H9 (cell line): ENCODE measurements at regions not wholly inside any gene's neighbourhood (a gene's known extent, or its start where the extent isn't known, plus 50 kb on each side); places are given as distances from the start of the nearest gene placed in this dataset.

Experiments
- DNase-seq: peaks from one replicate; pipeline ENCODE4 v3.0.0-alpha.2; 2017
- H2AFZ ChIP-seq: one replicate; pipeline ENCODE4 v1.6.1; 2013; ENCODE audit warnings: mild to moderate bottlenecking, low read length, control low read depth, moderate library complexity
- H2AK5ac ChIP-seq: 2 replicates; pipeline ENCODE4 v1.6.1; 2013; ENCODE audit warnings: low read length, control low read depth, mixed read lengths; ENCODE audit not compliant: insufficient read length
- H2BK120ac ChIP-seq: one replicate; pipeline ENCODE4 v1.6.1; 2013; ENCODE audit warnings: low read depth, mild to moderate bottlenecking, low read length, control low read depth, inconsistent platforms; ENCODE audit not compliant: poor library complexity, severe bottlenecking
- H2BK12ac ChIP-seq: 2 replicates; pipeline ENCODE4 v1.6.1; 2013; ENCODE audit warnings: low read length, control low read depth, mixed read lengths, low read depth; ENCODE audit not compliant: insufficient read length
- H2BK15ac ChIP-seq: 2 replicates; pipeline ENCODE4 v1.6.1; 2013; ENCODE audit warnings: low read depth, low read length, control low read depth
- H2BK20ac ChIP-seq: one replicate; pipeline ENCODE4 v1.6.1; 2013; ENCODE audit warnings: low read depth, mild to moderate bottlenecking, low read length, control low read depth, inconsistent platforms; ENCODE audit not compliant: poor library complexity, severe bottlenecking
- H2BK5ac ChIP-seq: 2 replicates; pipeline ENCODE4 v1.6.1; 2013; ENCODE audit warnings: low read length, control low read depth, mixed read lengths; ENCODE audit not compliant: insufficient read length
- H3K14ac ChIP-seq: 2 replicates; pipeline ENCODE4 v1.6.1; 2013; ENCODE audit warnings: low read length, control low read depth; ENCODE audit not compliant: insufficient read depth
- H3K18ac ChIP-seq: 2 replicates; pipeline ENCODE4 v1.6.1; 2013; ENCODE audit warnings: low read depth, mild to moderate bottlenecking, mixed read lengths, low read length, control low read depth; ENCODE audit not compliant: insufficient read length
- H3K23ac ChIP-seq: 2 replicates; pipeline ENCODE4 v1.6.1; 2013; ENCODE audit warnings: low read length, control low read depth, mixed read lengths, low read depth; ENCODE audit not compliant: insufficient read length
- H3K23me2 ChIP-seq: 2 replicates; pipeline ENCODE4 v1.6.1; 2013; ENCODE audit warnings: low read depth, mild to moderate bottlenecking, mixed read lengths, low read length, control low read depth; ENCODE audit not compliant: insufficient read length, poor library complexity, severe bottlenecking
- H3K27ac ChIP-seq: 2 replicates; pipeline ENCODE4 v1.5.1; 2013; ENCODE audit warnings: low read length, control low read depth, mixed read lengths, low read depth; ENCODE audit not compliant: insufficient read length
- H3K27me3 ChIP-seq: 2 replicates; pipeline ENCODE4 v1.6.1; 2013; ENCODE audit warnings: low read length, control low read depth, inconsistent platforms; ENCODE audit not compliant: insufficient read depth
- H3K4ac ChIP-seq: 2 replicates; pipeline ENCODE4 v1.6.1; 2013; ENCODE audit warnings: low read depth, mild to moderate bottlenecking, control low read depth, inconsistent platforms, low read length, moderate library complexity
- H3K4me1 ChIP-seq: 2 replicates; pipeline ENCODE4 v1.6.1; 2013; ENCODE audit warnings: low read length, control low read depth, inconsistent platforms; ENCODE audit not compliant: insufficient read depth
- H3K4me2 ChIP-seq: 2 replicates; pipeline ENCODE4 v1.6.1; 2013; ENCODE audit warnings: low read length, control low read depth, mixed read lengths; ENCODE audit not compliant: insufficient read length, insufficient read depth
- H3K56ac ChIP-seq: 2 replicates; pipeline ENCODE4 v1.6.1; 2013; ENCODE audit warnings: low read depth, mild to moderate bottlenecking, mixed read lengths, low read length, control low read depth; ENCODE audit not compliant: insufficient read length
- H3K79me1 ChIP-seq: 2 replicates; pipeline ENCODE4 v1.6.1; 2013; ENCODE audit warnings: low read depth, mild to moderate bottlenecking, moderate library complexity, low read length, control low read depth, inconsistent platforms; ENCODE audit not compliant: insufficient read depth, poor library complexity, severe bottlenecking
- H3K79me2 ChIP-seq: 2 replicates; pipeline ENCODE4 v1.6.1; 2013; ENCODE audit warnings: low read length, control low read depth, inconsistent platforms; ENCODE audit not compliant: insufficient read depth
- H3K9ac ChIP-seq: 2 replicates; pipeline ENCODE4 v1.6.1; 2013; ENCODE audit warnings: low read length, control low read depth, mixed read lengths; ENCODE audit not compliant: insufficient read length; ENCODE audit errors: extremely low read depth
- H3K9me3 ChIP-seq: one replicate; pipeline ENCODE4 v1.6.1; 2013; ENCODE audit warnings: low read depth, low read length, inconsistent platforms; ENCODE audit not compliant: control insufficient read depth
- H3T11ph ChIP-seq: one replicate; pipeline ENCODE4 v1.6.1; 2013; ENCODE audit warnings: mild to moderate bottlenecking, low read length, control low read depth, inconsistent platforms
- H4K20me1 ChIP-seq: one replicate; pipeline ENCODE4 v1.6.1; 2013; ENCODE audit not compliant: control insufficient read depth, insufficient read length, insufficient read depth
- H4K5ac ChIP-seq: 2 replicates; pipeline ENCODE4 v1.6.1; 2013; ENCODE audit warnings: low read depth, mild to moderate bottlenecking, mixed read lengths, low read length, control low read depth; ENCODE audit not compliant: insufficient read length
- H4K8ac ChIP-seq: replicated peaks from 2 replicates; pipeline ENCODE4 v1.6.1; 2013; ENCODE audit warnings: low read length, control low read depth, mixed read lengths, low read depth; ENCODE audit not compliant: insufficient read length
- H4K91ac ChIP-seq: 2 replicates; pipeline ENCODE4 v1.6.1; 2013; ENCODE audit warnings: low read depth, mild to moderate bottlenecking, moderate library complexity, mixed read lengths, low read length, control low read depth; ENCODE audit not compliant: insufficient read length
- H3K27ac Mint-ChIP-seq, 3 experiments: 2 replicates in 2 of 3; 3 replicates in 1 of 3; pipeline ENCODE4 v1.8.0; 2020 to 2021; ENCODE audit warnings: mixed read lengths in 3 of 3, mild to moderate bottlenecking in 1 of 3, moderate library complexity in 1 of 3
- H3K27me3 Mint-ChIP-seq: 2 replicates; pipeline ENCODE4 v1.8.0; 2021; ENCODE audit warnings: low read depth, mild to moderate bottlenecking, moderate library complexity, mixed read lengths
- H3K36me3 Mint-ChIP-seq, 3 experiments: 2 replicates in 2 of 3; 3 replicates in 1 of 3; pipeline ENCODE4 v1.8.0; 2020 to 2021; ENCODE audit warnings: low read depth in 3 of 3, mixed read lengths in 3 of 3; ENCODE audit not compliant: insufficient read depth in 1 of 3
- H3K4me1 Mint-ChIP-seq, 2 experiments: 2 replicates each; pipeline ENCODE4 v1.8.0; 2020; ENCODE audit warnings: mixed read lengths in 2 of 2
- H3K4me3 Mint-ChIP-seq, 2 experiments: 2 replicates in 1 of 2; 3 replicates in 1 of 2; pipeline ENCODE4 v1.8.0; 2020 to 2021; ENCODE audit warnings: mild to moderate bottlenecking in 2 of 2, mixed read lengths in 2 of 2, moderate library complexity in 1 of 2
- H3K9me3 Mint-ChIP-seq, 2 experiments: 2 replicates in 1 of 2; 3 replicates in 1 of 2; pipeline ENCODE4 v1.8.0; 2020; ENCODE audit warnings: mild to moderate bottlenecking in 2 of 2, mixed read lengths in 2 of 2, moderate library complexity in 1 of 2
- WGBS: extraction: QIAGEN DNeasy Blood & Tissue Kit; methylation state at CpG from one replicate; pipeline ENCODE4 v1.1.7; 2013; ENCODE audit warnings: missing lambda C conversion rate, low lambda C conversion rate, mixed read lengths; ENCODE audit not compliant: insufficient read length; ENCODE audit errors: extremely low coverage; 5-methylcytosine and 5-hydroxymethylcytosine counted together
- TF ChIP-seq, protein P1 (sequence below): fragments of 200-600 bp; sonication (generic); conservative IDR thresholded peaks from 3 replicates; pipeline ENCODE4 v1.8.0; 2021; ENCODE audit warnings: antibody characterized with exemption, mild to moderate bottlenecking

GRCh38 chr15:93167291-93167690 lies 78.3 kb upstream of the RGMA start:
- no peak overlapping the region for H2BK120ac ChIP-seq
- no peak overlapping the region for H2BK15ac ChIP-seq
- no peaks in the 10 kb centered on the region for H3K4me1 ChIP-seq
- H3K27ac ChIP-seq: no peak overlapping the region
- no peak overlapping the region for H3T11ph ChIP-seq
- Mint-ChIP-seq H3K4me1 (peaks cover 2 to 10% of the 10 kb centered on the region in 2 experiments; a peak in 3 of 4 replicates), H3K4me3 (no peak overlapping the region), H3K9me3 (peaks cover 0 to 8% of the 10 kb centered on the region in 2 experiments; a peak in 1 of 5 replicates), H3K27me3 (peaks cover 14% of the 10 kb centered on the region), H3K27ac (no peak overlapping the region), H3K36me3 (no peaks in the 10 kb centered on the region)
- H4K91ac ChIP-seq: no peak overlapping the region
- H2AK5ac ChIP-seq: no peak overlapping the region
- H3K27me3 ChIP-seq: no peaks in the 10 kb centered on the region
- H3K18ac ChIP-seq: no peak overlapping the region
- DNase-seq: no peak
- no peak overlapping the region for H3K4me2 ChIP-seq
- H2BK5ac ChIP-seq: no peak overlapping the region
- no peak overlapping the region for H3K14ac ChIP-seq
- no CpG with 5 or more reads among the region's 4 CpGs for whole genome bisulfite sequencing
- no peak overlapping the region for H3K4ac ChIP-seq
- H3K79me2 ChIP-seq: no peaks in the 10 kb centered on the region
- H3K56ac ChIP-seq: no peak overlapping the region
- H2AFZ ChIP-seq: no peak overlapping the region
- no peaks in the 10 kb centered on the region for H4K20me1 ChIP-seq
- H2BK12ac ChIP-seq: no peak overlapping the region
- no peak overlapping the region for H3K23ac ChIP-seq
- TF ChIP-seq, protein P1, sequence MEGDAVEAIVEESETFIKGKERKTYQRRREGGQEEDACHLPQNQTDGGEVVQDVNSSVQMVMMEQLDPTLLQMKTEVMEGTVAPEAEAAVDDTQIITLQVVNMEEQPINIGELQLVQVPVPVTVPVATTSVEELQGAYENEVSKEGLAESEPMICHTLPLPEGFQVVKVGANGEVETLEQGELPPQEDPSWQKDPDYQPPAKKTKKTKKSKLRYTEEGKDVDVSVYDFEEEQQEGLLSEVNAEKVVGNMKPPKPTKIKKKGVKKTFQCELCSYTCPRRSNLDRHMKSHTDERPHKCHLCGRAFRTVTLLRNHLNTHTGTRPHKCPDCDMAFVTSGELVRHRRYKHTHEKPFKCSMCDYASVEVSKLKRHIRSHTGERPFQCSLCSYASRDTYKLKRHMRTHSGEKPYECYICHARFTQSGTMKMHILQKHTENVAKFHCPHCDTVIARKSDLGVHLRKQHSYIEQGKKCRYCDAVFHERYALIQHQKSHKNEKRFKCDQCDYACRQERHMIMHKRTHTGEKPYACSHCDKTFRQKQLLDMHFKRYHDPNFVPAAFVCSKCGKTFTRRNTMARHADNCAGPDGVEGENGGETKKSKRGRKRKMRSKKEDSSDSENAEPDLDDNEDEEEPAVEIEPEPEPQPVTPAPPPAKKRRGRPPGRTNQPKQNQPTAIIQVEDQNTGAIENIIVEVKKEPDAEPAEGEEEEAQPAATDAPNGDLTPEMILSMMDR: no peak
- H3K9me3 ChIP-seq: no peaks in the 10 kb centered on the region
- no peak overlapping the region for H2BK20ac ChIP-seq
- H3K9ac ChIP-seq: no peak overlapping the region
- no peak overlapping the region for H4K5ac ChIP-seq
- H3K79me1 ChIP-seq: no peaks in the 10 kb centered on the region
- H3K23me2 ChIP-seq: no peaks in the 10 kb centered on the region
- no peak overlapping the region for H4K8ac ChIP-seq
